ENCODE measurements at regions not wholly inside any gene's neighbourhood (a gene's known extent, or its start where the extent isn't known, plus 50 kb on each side); places are given as distances from the start of the nearest gene placed in this dataset.

DNA sequence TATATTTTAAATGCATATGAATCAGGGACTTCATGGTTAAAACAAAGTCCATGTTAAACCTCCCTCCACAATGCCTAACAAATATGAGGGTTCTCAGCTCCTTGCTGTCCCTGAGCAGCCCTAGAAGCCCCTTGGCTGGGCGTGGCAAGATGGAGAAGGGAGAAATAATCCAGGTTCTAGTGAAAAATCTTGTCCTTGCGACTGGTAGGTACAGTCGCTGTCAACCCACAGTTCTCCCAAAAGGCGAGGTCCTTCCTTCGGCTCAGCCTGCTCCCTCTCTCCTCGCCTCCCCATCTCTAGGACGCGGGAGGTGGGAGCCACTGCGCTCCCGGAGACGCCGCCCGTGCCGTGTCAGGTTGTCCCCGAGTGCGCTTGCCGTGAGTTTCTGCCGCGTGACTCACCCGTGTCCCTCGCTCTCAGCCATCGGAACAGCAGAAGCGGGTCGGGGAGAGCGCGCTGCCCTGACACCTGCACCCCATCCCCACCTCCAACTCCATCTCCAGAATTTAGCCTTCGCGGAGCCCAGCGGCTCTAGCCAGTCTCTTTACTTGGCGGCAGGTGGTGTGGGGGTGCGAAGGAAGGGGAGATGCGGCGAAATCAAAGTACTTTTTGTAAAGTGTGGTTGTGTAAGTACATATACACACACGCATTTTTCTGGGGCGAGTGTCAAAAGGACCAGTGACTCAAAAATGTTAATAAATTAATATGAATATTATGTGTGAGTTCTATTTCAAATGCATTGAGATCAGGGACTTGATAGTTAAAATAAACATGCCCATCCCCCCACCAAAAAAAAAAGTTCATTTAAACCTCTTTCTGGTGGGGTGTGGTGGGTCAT lies 65.1 kb upstream of the TMEM17 start (continued):
- TF ChIP-seq, protein P1, sequence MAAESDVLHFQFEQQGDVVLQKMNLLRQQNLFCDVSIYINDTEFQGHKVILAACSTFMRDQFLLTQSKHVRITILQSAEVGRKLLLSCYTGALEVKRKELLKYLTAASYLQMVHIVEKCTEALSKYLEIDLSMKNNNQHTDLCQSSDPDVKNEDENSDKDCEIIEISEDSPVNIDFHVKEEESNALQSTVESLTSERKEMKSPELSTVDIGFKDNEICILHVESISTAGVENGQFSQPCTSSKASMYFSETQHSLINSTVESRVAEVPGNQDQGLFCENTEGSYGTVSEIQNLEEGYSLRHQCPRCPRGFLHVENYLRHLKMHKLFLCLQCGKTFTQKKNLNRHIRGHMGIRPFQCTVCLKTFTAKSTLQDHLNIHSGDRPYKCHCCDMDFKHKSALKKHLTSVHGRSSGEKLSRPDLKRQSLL (tag by site-specific recombination; IDR thresholded peaks at IDR 0.05) = no peak
- TF ChIP-seq ZNF549 (tag by site-specific recombination; IDR thresholded peaks at IDR 0.05) = no peak
- TF ChIP-seq, protein P2, sequence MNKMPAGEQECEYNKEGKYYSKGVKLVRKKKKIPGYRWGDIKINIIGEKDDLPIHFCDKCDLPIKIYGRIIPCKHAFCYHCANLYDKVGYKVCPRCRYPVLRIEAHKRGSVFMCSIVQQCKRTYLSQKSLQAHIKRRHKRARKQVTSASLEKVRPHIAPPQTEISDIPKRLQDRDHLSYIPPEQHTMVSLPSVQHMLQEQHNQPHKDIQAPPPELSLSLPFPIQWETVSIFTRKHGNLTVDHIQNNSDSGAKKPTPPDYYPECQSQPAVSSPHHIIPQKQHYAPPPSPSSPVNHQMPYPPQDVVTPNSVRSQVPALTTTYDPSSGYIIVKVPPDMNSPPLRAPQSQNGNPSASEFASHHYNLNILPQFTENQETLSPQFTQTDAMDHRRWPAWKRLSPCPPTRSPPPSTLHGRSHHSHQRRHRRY (tag by site-specific recombination; IDR thresholded peaks at IDR 0.05) = no peak
- no peak for TF ChIP-seq ZNF585B (tag by site-specific recombination; IDR thresholded peaks at IDR 0.05)
- no peak for TF ChIP-seq SP2 (tag by site-specific recombination; IDR thresholded peaks at IDR 0.05)
- no peak for TF ChIP-seq ZNF433 (tag by site-specific recombination; IDR thresholded peaks at IDR 0.05; ENCODE audit: low read depth)
- no peak for TF ChIP-seq ZNF521 (tag by site-specific recombination; IDR thresholded peaks at IDR 0.05)
- TF ChIP-seq GLI2 (tag by site-specific recombination; IDR thresholded peaks at IDR 0.05; ENCODE audit: borderline replicate concordance, low read depth) = no peak
- TF ChIP-seq, protein P3, sequence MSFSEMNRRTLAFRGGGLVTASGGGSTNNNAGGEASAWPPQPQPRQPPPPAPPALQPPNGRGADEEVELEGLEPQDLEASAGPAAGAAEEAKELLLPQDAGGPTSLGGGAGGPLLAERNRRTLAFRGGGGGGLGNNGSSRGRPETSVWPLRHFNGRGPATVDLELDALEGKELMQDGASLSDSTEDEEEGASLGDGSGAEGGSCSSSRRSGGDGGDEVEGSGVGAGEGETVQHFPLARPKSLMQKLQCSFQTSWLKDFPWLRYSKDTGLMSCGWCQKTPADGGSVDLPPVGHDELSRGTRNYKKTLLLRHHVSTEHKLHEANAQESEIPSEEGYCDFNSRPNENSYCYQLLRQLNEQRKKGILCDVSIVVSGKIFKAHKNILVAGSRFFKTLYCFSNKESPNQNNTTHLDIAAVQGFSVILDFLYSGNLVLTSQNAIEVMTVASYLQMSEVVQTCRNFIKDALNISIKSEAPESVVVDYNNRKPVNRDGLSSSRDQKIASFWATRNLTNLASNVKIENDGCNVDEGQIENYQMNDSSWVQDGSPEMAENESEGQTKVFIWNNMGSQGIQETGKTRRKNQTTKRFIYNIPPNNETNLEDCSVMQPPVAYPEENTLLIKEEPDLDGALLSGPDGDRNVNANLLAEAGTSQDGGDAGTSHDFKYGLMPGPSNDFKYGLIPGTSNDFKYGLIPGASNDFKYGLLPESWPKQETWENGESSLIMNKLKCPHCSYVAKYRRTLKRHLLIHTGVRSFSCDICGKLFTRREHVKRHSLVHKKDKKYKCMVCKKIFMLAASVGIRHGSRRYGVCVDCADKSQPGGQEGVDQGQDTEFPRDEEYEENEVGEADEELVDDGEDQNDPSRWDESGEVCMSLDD (tag by site-specific recombination; IDR thresholded peaks at IDR 0.05) = no peak

- CTCF ChIA-PET = interaction anchor here (0.7 kb wide), 1 partner anchor 20 kb away, joined by 4 read pairs; no protein-coding TSS in a partner anchor
- H3K36me3 ChIP-seq (ENCODE audit: control insufficient read depth in 2 of 2, insufficient read depth in 1 of 2, low read length in 2 of 2) = no peaks in the 10 kb centered on the region
- no peak overlapping the region for H3K4me3 ChIP-seq (ENCODE audit: low read depth, low read length)
- peaks cover 7% of the 10 kb centered on the region; the same call in 1 of the 2 replicates for H3K4me1 ChIP-seq (ENCODE audit: control insufficient read depth, insufficient read depth, low read length)
- POLR2A ChIA-PET = no interaction called here
- no peaks in the 10 kb centered on the region for H3K9me3 ChIP-seq (ENCODE audit: control insufficient read depth, insufficient read depth, low read depth, low read length)
- H3K27ac ChIP-seq (ENCODE audit: extremely low read depth, low read depth, low read length) = no peak overlapping the region
- TF ChIP-seq ATF2 (tag by site-specific recombination; IDR thresholded peaks at IDR 0.05; ENCODE audit: low read depth) = no peak
- no peak for TF ChIP-seq ZNF677 (tag by site-specific recombination; IDR thresholded peaks at IDR 0.05)
- TF ChIP-seq ZBTB48 (tag by site-specific recombination; IDR thresholded peaks at IDR 0.05) = no peak
- TF ChIP-seq, protein P4, sequence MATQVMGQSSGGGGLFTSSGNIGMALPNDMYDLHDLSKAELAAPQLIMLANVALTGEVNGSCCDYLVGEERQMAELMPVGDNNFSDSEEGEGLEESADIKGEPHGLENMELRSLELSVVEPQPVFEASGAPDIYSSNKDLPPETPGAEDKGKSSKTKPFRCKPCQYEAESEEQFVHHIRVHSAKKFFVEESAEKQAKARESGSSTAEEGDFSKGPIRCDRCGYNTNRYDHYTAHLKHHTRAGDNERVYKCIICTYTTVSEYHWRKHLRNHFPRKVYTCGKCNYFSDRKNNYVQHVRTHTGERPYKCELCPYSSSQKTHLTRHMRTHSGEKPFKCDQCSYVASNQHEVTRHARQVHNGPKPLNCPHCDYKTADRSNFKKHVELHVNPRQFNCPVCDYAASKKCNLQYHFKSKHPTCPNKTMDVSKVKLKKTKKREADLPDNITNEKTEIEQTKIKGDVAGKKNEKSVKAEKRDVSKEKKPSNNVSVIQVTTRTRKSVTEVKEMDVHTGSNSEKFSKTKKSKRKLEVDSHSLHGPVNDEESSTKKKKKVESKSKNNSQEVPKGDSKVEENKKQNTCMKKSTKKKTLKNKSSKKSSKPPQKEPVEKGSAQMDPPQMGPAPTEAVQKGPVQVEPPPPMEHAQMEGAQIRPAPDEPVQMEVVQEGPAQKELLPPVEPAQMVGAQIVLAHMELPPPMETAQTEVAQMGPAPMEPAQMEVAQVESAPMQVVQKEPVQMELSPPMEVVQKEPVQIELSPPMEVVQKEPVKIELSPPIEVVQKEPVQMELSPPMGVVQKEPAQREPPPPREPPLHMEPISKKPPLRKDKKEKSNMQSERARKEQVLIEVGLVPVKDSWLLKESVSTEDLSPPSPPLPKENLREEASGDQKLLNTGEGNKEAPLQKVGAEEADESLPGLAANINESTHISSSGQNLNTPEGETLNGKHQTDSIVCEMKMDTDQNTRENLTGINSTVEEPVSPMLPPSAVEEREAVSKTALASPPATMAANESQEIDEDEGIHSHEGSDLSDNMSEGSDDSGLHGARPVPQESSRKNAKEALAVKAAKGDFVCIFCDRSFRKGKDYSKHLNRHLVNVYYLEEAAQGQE (tag by site-specific recombination; IDR thresholded peaks at IDR 0.05) = no peak
- TF ChIP-seq KLF7 (tag by site-specific recombination; IDR thresholded peaks at IDR 0.05; ENCODE audit: borderline replicate concordance) = no peak
- no peak for TF ChIP-seq ZBTB17 (tag by site-specific recombination; IDR thresholded peaks at IDR 0.05)
- no peak for TF ChIP-seq ZNF501 (tag by site-specific recombination; IDR thresholded peaks at IDR 0.05)
- TF ChIP-seq ZNF354C (tag by site-specific recombination; IDR thresholded peaks at IDR 0.05; ENCODE audit: borderline replicate concordance, low read depth) = no peak
- no peak for TF ChIP-seq SALL2 (tag by site-specific recombination; IDR thresholded peaks at IDR 0.05; ENCODE audit: borderline replicate concordance)
- no peak for TF ChIP-seq AEBP2 (tag by site-specific recombination; IDR thresholded peaks at IDR 0.05; ENCODE audit: borderline replicate concordance)
These were observed 64.2 kb upstream of the TMEM17 start for GRCh38 chr2:62569907-62570841.

Data from HEK293 (cell line).